Parathyroid adenoma (tissue), 2 donors: ENCODE measurements at regions not wholly inside any gene's neighbourhood (a gene's known extent, or its start where the extent isn't known, plus 50 kb on each side); places are given as distances from the start of the nearest gene placed in this dataset.

Experiments
- H2AFZ ChIP-seq: fragments of 300-600 bp; sonication (generic); one replicate; pipeline ENCODE4 v1.7.0; 2017; ENCODE audit warnings: antibody characterized with exemption, mild to moderate bottlenecking
- H3K27ac ChIP-seq: fragments of 300-600 bp; sonication (generic); one replicate; pipeline ENCODE4 v1.7.0; 2017
- H3K27me3 ChIP-seq: fragments of 300-600 bp; sonication (generic); one replicate; pipeline ENCODE4 v1.7.0; 2017; ENCODE audit warnings: low read length; ENCODE audit not compliant: control insufficient read depth, insufficient read depth
- H3K36me3 ChIP-seq: fragments of 300-600 bp; sonication (generic); one replicate; pipeline ENCODE4 v1.7.0; 2017; ENCODE audit warnings: low read length; ENCODE audit not compliant: control insufficient read depth, insufficient read depth
- H3K4me1 ChIP-seq: fragments of 300-600 bp; sonication (generic); one replicate; pipeline ENCODE4 v1.7.0; 2017; ENCODE audit warnings: control low read depth
- H3K4me2 ChIP-seq: fragments of 300-600 bp; sonication (generic); one replicate; pipeline ENCODE4 v1.7.0; 2017; ENCODE audit warnings: low read length
- H3K4me3 ChIP-seq: fragments of 300-600 bp; sonication (generic); one replicate; pipeline ENCODE4 v1.7.0; 2017; ENCODE audit warnings: low read depth, low read length
- H3K79me2 ChIP-seq: fragments of 300-600 bp; sonication (generic); one replicate; pipeline ENCODE4 v1.7.0; 2017; ENCODE audit warnings: control low read depth
- H3K9ac ChIP-seq: fragments of 300-600 bp; sonication (generic); one replicate; pipeline ENCODE4 v1.7.0; 2017; ENCODE audit warnings: mild to moderate bottlenecking
- H3K9me3 ChIP-seq: fragments of 300-600 bp; sonication (generic); one replicate; pipeline ENCODE4 v1.7.0; 2017; ENCODE audit warnings: low read length; ENCODE audit not compliant: control insufficient read depth
- TF ChIP-seq, protein P1 (sequence below): fragments of 300-600 bp; sonication (generic); IDR thresholded peaks from one replicate; pipeline ENCODE4 v1.7.0; 2017; ENCODE audit warnings: antibody characterized with exemption, mild to moderate bottlenecking
- donor health status: primary hyperparathyroidism.

DNA sequence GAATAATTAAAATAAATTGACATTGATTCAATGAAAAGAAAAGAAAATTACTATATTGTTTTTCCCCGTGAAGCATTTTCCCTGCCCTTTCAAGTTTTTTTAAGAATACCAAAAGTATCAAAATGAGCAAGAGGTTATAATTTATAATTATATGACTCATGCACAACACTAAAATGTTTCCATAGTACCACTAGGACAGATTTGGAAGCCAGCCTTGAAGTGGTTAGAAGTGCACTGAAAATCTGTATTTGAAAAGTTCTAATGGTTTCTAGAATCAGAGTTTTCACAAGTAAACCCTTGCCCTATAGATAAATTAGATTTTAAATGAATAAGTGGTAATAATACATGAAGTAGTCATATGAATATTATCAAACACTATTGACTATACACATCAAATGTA is 140.9 kb downstream of the HNRNPD start:
- Histone ChIP-seq H3K27me3 (no peaks in the 10 kb centered on the region), H3K27ac (no peak overlapping the region), H3K4me1 (no peaks in the 10 kb centered on the region), H3K4me3 (no peak overlapping the region), H3K9ac (no peak overlapping the region), H3K36me3 (no peaks in the 10 kb centered on the region), H3K9me3 (no peaks in the 10 kb centered on the region), H3K79me2 (no peaks in the 10 kb centered on the region), H2AFZ (no peak overlapping the region), H3K4me2 (no peak overlapping the region)
- TF ChIP-seq, protein P1, sequence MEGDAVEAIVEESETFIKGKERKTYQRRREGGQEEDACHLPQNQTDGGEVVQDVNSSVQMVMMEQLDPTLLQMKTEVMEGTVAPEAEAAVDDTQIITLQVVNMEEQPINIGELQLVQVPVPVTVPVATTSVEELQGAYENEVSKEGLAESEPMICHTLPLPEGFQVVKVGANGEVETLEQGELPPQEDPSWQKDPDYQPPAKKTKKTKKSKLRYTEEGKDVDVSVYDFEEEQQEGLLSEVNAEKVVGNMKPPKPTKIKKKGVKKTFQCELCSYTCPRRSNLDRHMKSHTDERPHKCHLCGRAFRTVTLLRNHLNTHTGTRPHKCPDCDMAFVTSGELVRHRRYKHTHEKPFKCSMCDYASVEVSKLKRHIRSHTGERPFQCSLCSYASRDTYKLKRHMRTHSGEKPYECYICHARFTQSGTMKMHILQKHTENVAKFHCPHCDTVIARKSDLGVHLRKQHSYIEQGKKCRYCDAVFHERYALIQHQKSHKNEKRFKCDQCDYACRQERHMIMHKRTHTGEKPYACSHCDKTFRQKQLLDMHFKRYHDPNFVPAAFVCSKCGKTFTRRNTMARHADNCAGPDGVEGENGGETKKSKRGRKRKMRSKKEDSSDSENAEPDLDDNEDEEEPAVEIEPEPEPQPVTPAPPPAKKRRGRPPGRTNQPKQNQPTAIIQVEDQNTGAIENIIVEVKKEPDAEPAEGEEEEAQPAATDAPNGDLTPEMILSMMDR, result no peak

DNA sequence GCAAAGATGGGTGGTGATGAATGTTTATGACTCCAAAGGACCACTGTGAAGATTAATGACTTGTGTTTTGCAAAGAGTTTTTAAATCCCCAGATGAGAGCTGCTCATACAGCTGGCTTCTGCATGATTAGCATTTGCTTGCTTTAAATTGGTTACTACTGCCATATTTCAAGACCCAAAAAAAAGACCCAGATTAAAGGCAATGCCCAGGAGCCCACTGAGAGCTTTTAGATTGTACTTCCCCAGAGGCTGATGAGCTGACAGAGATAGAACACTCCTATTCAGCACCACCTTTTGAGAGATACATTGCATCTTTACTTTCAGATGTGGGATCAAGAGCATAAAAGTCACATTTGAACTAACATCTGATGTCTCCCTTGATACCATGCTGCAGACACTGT is 142.0 kb downstream of the HNRNPD start:
- no peaks in the 10 kb centered on the region for H3K36me3 ChIP-seq
- no peaks in the 10 kb centered on the region for H3K27me3 ChIP-seq
- no peak overlapping the region for H3K4me2 ChIP-seq
- H2AFZ ChIP-seq, result no peak overlapping the region
- H3K4me1 ChIP-seq, result no peaks in the 10 kb centered on the region
- no peak overlapping the region for H3K27ac ChIP-seq
- H3K9me3 ChIP-seq, result no peaks in the 10 kb centered on the region
- H3K4me3 ChIP-seq, result no peak overlapping the region
- no peaks in the 10 kb centered on the region for H3K79me2 ChIP-seq
- H3K9ac ChIP-seq, result no peak overlapping the region
- TF ChIP-seq, protein P1, result no peak

DNA sequence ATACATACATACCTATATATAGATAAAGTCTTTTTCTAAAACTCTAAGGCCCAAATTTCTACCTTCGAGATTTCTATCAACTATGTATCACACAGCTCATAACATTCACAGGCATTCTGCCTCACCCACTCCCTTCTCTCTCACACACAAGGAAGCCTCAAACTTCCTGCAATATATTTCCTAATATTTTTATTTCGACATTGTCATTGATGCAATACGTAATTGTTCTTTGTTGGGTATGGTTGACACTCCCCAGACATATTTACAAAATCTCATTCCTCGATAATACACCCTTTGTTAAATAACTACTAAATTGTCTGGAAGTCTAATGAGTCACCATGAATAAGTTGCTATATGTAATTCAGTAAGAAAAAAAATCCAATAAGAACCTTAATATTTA is 143.5 kb downstream of the HNRNPD start:
- Histone ChIP-seq H3K4me1 (no peaks in the 10 kb centered on the region), H3K79me2 (no peaks in the 10 kb centered on the region), H3K36me3 (no peaks in the 10 kb centered on the region), H3K9ac (no peak overlapping the region), H2AFZ (no peak overlapping the region), H3K27me3 (no peaks in the 10 kb centered on the region), H3K4me2 (no peak overlapping the region), H3K27ac (no peak overlapping the region), H3K4me3 (no peak overlapping the region), H3K9me3 (no peaks in the 10 kb centered on the region)
- TF ChIP-seq, protein P1, result no peak

DNA sequence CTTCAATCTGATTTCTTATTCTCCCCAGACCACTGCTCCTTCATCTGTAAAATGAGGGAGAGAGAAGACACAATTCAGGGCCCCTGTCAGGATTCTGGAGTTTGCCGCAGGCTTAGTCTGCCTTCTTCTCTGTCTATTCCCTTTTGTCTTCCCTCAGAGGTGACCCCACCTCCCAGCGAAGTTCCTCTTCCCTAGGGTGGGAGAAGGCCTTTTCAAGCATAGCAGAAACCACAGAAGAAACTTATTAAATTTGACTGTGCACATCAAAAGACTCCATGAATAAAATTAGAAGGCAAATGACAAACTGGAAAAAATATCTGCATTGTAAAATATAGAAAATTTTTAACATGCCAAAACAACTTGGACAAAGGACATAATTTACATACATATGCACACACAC is 148.8 kb downstream of the HNRNPD start:
- Histone ChIP-seq H3K4me2 (no peak overlapping the region), H3K4me1 (no peaks in the 10 kb centered on the region), H2AFZ (no peak overlapping the region), H3K27me3 (no peaks in the 10 kb centered on the region), H3K9me3 (no peaks in the 10 kb centered on the region), H3K79me2 (no peaks in the 10 kb centered on the region), H3K27ac (no peak overlapping the region), H3K9ac (no peak overlapping the region), H3K4me3 (no peak overlapping the region), H3K36me3 (no peaks in the 10 kb centered on the region)
- TF ChIP-seq, protein P1, result no peak

DNA sequence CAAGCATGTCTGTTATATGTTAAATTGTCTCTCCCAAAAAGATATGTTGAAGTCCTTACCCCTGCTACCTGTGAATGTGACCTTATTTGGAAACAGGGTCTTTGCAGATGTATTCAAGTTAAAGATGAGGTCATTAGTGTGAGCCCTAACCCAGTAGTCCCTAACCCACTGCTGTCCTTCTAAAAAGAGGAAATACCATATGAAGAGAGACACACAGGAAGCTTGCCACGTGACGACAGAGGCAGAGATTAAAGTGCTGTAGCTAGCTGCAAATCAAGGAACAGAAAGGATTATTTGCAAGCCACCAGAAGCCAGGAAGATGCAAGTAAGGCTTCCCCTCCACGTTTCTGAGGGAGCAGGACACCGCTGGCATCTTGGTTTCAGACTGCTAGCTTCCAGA is 150.1 kb downstream of the HNRNPD start:
- Histone ChIP-seq H3K4me2 (no peak overlapping the region), H3K79me2 (no peaks in the 10 kb centered on the region), H3K9me3 (no peaks in the 10 kb centered on the region), H3K27me3 (no peaks in the 10 kb centered on the region), H3K9ac (no peak overlapping the region), H3K27ac (no peak overlapping the region), H2AFZ (no peak overlapping the region), H3K36me3 (no peaks in the 10 kb centered on the region), H3K4me1 (no peaks in the 10 kb centered on the region), H3K4me3 (no peak overlapping the region)
- TF ChIP-seq, protein P1, result no peak
